HCT116 (cell line): ENCODE measurements at regions not wholly inside any gene's neighbourhood (a gene's known extent, or its start where the extent isn't known, plus 50 kb on each side); places are given as distances from the start of the nearest gene placed in this dataset.
"Not testable (repeated sequence)": the region's sequence is repeated elsewhere in the genome, so short reads cannot be mapped to it uniquely, and the experiment has no call there.

Experiments used
- ATAC-seq: fragments of 200-7000 bp; cut with Tn5 transposase; 2 replicates; pipeline ENCODE4 v1.9.1; 2020; ENCODE audit warnings: mild to moderate bottlenecking, moderate library complexity
- BruUV-seq: library from RNA; stranded (reverse); fragments of 400-500 nt; replicated peaks from 2 replicates; lab custom pipeline; 2021; lab: Mats Ljungman, UMichigan
- CTCF ChIA-PET: fragments of 300-600 bp; sonication (Branson Sonifier 250); formaldehyde crosslinking; loops from one replicate; lab custom pipeline; 2021; ENCODE audit warnings: antibody characterized with exemption; lab: Charles Lee
- POLR2A ChIA-PET: fragments of 300-600, 350-600 bp; sonication (Branson Sonifier 250); formaldehyde crosslinking; loops from one replicate; lab custom pipeline; 2021; ENCODE audit warnings: antibody characterized with exemption; lab: Charles Lee
- RAD21 ChIA-PET, 2 experiments: fragments of 300-600 bp; sonication (Branson Sonifier 250); formaldehyde crosslinking; loops; one replicate each; lab custom pipeline; 2023; ENCODE audit warnings: low total read pairs in 2 of 2; ENCODE audit not compliant: uncharacterized antibody in 2 of 2, unreplicated experiment in 2 of 2, low non-redundant PET in 1 of 2; lab: Charles Lee
- DNase-seq: peaks from one replicate; pipeline ENCODE4 v3.0.0-alpha.2; 2010; ENCODE audit warnings: low read depth, low spot score
- H2AFZ ChIP-seq: fragments of 200-600 bp; shearing (Covaris generic), sonication (generic); 2 replicates; pipeline ENCODE4 v1.6.1; 2017; ENCODE audit warnings: low read depth, mixed run types, mixed read lengths, antibody characterized with exemption, low read length; ENCODE audit not compliant: poor library complexity, severe bottlenecking
- H3K27ac ChIP-seq: 2 replicates; pipeline ENCODE4 v1.5.1; 2012; ENCODE audit warnings: low read depth, low read length
- H3K27me3 ChIP-seq: fragments of 200-600 bp; sonication (generic); 2 replicates; pipeline ENCODE4 v1.6.1; 2016; ENCODE audit warnings: mixed run types, low read length, mixed read lengths; ENCODE audit not compliant: insufficient read depth
- H3K36me3 ChIP-seq, 2 experiments: fragments of 200-500 bp in 1 of 2; fragments of 200-600 bp in 1 of 2; sonication (Bioruptor generic) in 1 of 2; sonication (generic) in 1 of 2; 2 replicates each; pipeline versions ENCODE4 v1.5.1 to v1.6.1; 2014 to 2016; ENCODE audit warnings: low read length in 2 of 2, inconsistent platforms in 1 of 2, mixed read lengths in 1 of 2, mixed run types in 1 of 2; ENCODE audit not compliant: insufficient read depth in 2 of 2, control insufficient read depth in 1 of 2
- H3K4me1 ChIP-seq, 2 experiments: fragments of 200-600 bp in 1 of 2; sonication (generic) in 1 of 2; 2 replicates each; pipeline versions ENCODE4 v1.5.1 to v1.6.1; 2012 to 2017; ENCODE audit warnings: low read length in 2 of 2, inconsistent platforms in 1 of 2, mild to moderate bottlenecking in 1 of 2, mixed read lengths in 1 of 2, mixed run types in 1 of 2, moderate library complexity in 1 of 2; ENCODE audit not compliant: insufficient read depth in 2 of 2, control insufficient read depth in 1 of 2
- H3K4me2 ChIP-seq: fragments of 200-600 bp; sonication (generic); 2 replicates; pipeline ENCODE4 v1.6.1; 2017; ENCODE audit warnings: mixed run types, low read length, mixed read lengths
- H3K4me3 ChIP-seq, 2 experiments: fragments of 200-600 bp in 1 of 2; sonication (generic) in 1 of 2; replicated peaks in 1 of 2; 2 replicates each; pipeline ENCODE4 v1.5.1; 2011 to 2016; ENCODE audit warnings: low read length in 2 of 2, control low read depth in 1 of 2, low read depth in 1 of 2, mild to moderate bottlenecking in 1 of 2, mixed read lengths in 1 of 2, mixed run types in 1 of 2
- H3K79me2 ChIP-seq: fragments of 200-600 bp; sonication (generic); 2 replicates; pipeline ENCODE4 v1.6.1; 2017; ENCODE audit warnings: mild to moderate bottlenecking, mixed run types, low read length, moderate library complexity, mixed read lengths; ENCODE audit not compliant: insufficient read depth
- H3K9ac ChIP-seq: fragments of 200-600 bp; sonication (generic); 2 replicates; pipeline ENCODE4 v1.6.1; 2016; ENCODE audit warnings: low read length, mixed read lengths
- H3K9me2 ChIP-seq: fragments of 200-600 bp; sonication (generic), shearing (Covaris generic); 2 replicates; pipeline ENCODE4 v1.6.1; 2017; ENCODE audit warnings: mixed run types, mild to moderate bottlenecking, moderate library complexity; ENCODE audit not compliant: insufficient read depth
- H3K9me3 ChIP-seq, 2 experiments: fragments of 200-500 bp in 1 of 2; fragments of 200-600 bp in 1 of 2; sonication (Bioruptor generic) in 1 of 2; sonication (generic) in 1 of 2; 2 replicates each; pipeline ENCODE4 v1.6.1; 2014 to 2017; ENCODE audit warnings: low read length in 2 of 2, mixed read lengths in 2 of 2, inconsistent platforms in 1 of 2, low read depth in 1 of 2, mild to moderate bottlenecking in 1 of 2, mixed run types in 1 of 2, moderate library complexity in 1 of 2; ENCODE audit not compliant: control insufficient read depth in 1 of 2, insufficient read depth in 1 of 2
- H4K20me1 ChIP-seq: fragments of 200-600 bp; sonication (generic), shearing (Covaris generic); 2 replicates; pipeline ENCODE4 v1.6.1; 2017; ENCODE audit warnings: mixed run types, mild to moderate bottlenecking, moderate library complexity; ENCODE audit not compliant: insufficient read depth
- ATF3 ChIP-seq: IDR thresholded peaks from 2 replicates; pipeline ENCODE4 v1.6.1; 2012
- CBX3 ChIP-seq: IDR thresholded peaks from 2 replicates; pipeline ENCODE4 v1.6.1; 2012; ENCODE audit warnings: low read depth
- CEBPB ChIP-seq: IDR thresholded peaks from 2 replicates; pipeline ENCODE4 v1.6.1; 2012; ENCODE audit warnings: low read depth
- EGR1 ChIP-seq: IDR thresholded peaks from 2 replicates; pipeline ENCODE4 v1.6.1; 2012; ENCODE audit warnings: low read depth
- ELF1 ChIP-seq: IDR thresholded peaks from 2 replicates; pipeline ENCODE4 v1.6.1; 2012; ENCODE audit warnings: low read depth, borderline replicate concordance
- EZH2phosphoT487 ChIP-seq: fragments of 200-600 bp; IDR thresholded peaks from 2 replicates; pipeline ENCODE4 v1.6.1; 2018; ENCODE audit warnings: antibody characterized with exemption, borderline replicate concordance
- FOSL1 ChIP-seq: IDR thresholded peaks from 2 replicates; pipeline ENCODE4 v1.6.1; 2012; ENCODE audit warnings: low read depth
- POLR2A ChIP-seq: IDR thresholded peaks from 2 replicates; pipeline ENCODE4 v1.7.0; 2011; ENCODE audit warnings: borderline replicate concordance; ENCODE audit not compliant: insufficient read depth, insufficient read length; ENCODE audit errors: extremely low read depth
- RAD21 ChIP-seq: IDR thresholded peaks from 2 replicates; pipeline ENCODE4 v1.6.1; 2012; ENCODE audit warnings: low read depth, mild to moderate bottlenecking
- SIN3A ChIP-seq: IDR thresholded peaks from 2 replicates; pipeline ENCODE4 v1.6.1; 2012; ENCODE audit warnings: low read depth
- SP1 ChIP-seq: IDR thresholded peaks from 2 replicates; pipeline ENCODE4 v1.6.1; 2012; ENCODE audit warnings: low read depth
- SRF ChIP-seq: IDR thresholded peaks from 2 replicates; pipeline ENCODE4 v1.6.1; 2012; ENCODE audit warnings: low read depth
- TCF7L2 ChIP-seq: IDR thresholded peaks from 2 replicates; pipeline ENCODE4 v1.7.0; 2011; ENCODE audit warnings: borderline replicate concordance, inconsistent platforms; ENCODE audit not compliant: insufficient read depth, insufficient read length; ENCODE audit errors: extremely low read depth
- YY1 ChIP-seq: IDR thresholded peaks from 2 replicates; pipeline ENCODE4 v1.6.1; 2011; ENCODE audit warnings: low read length, low read depth, moderate library complexity, mild to moderate bottlenecking; ENCODE audit not compliant: insufficient replicate concordance; ENCODE audit errors: extremely low read depth
- ZFX ChIP-seq: fragments of 450-650 bp; IDR thresholded peaks from 2 replicates; pipeline ENCODE4 v1.6.1; 2017
- intact Hi-C: fragments of 100-400 bp; cut with micrococcal nuclease; formaldehyde crosslinking; loops from 2 replicates; pipeline ENCODE4 v1.10.0; 2022

DNA sequence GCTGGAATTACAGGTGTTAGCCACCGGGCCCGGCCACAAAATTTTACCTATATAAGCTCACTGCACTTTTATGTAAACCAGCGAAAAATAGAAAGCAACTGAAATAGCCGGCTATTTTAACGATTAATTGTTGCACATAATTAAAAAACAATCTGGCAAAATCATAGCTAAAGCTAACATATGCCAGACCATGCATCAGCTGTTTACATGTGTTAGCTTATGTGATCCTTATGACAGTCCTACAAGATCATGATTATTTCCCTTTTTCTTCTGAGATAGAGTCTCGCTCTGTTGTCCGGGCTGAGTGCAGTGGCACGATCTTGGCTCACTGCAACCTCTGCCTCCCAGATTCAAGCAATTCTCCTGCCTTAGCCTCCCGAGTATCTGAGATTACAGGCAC, 157.0 kb downstream of the ZFP64 start:
- no TSS peak for BruUV-seq
- no peaks in the 10 kb centered on the region for H3K79me2 ChIP-seq
- no peaks in the 10 kb centered on the region for H3K9me3 ChIP-seq
- H3K9ac ChIP-seq: no peak overlapping the region
- H3K4me2 ChIP-seq: no peak overlapping the region
- H3K27me3 ChIP-seq: no peaks in the 10 kb centered on the region
- DNase-seq (no peak), ATAC-seq (no peak)
- ChIA-PET POLR2A (interaction anchor here (0.6 kb wide), 1 partner anchor 54 kb away, joined by 7 read pairs; no protein-coding TSS in a partner anchor), CTCF (no interaction called here), RAD21 (no interaction called here)
- intact Hi-C loops: no loop called here
- no peak overlapping the region for H3K27ac ChIP-seq
- TF ChIP-seq SIN3A (no peak), ATF3 (no peak), EZH2phosphoT487 (no peak), TCF7L2 (no peak), POLR2A (no peak), CEBPB (no peak), SRF (no peak), CBX3 (no peak), FOSL1 (no peak), ZFX (no peak), ELF1 (no peak), YY1 (no peak)
- no peaks in the 10 kb centered on the region for H3K4me1 ChIP-seq
- no peaks in the 10 kb centered on the region for H3K9me2 ChIP-seq
- H4K20me1 ChIP-seq: no peaks in the 10 kb centered on the region
- no peak overlapping the region for H3K4me3 ChIP-seq
- H2AFZ ChIP-seq: no peak overlapping the region
- no peaks in the 10 kb centered on the region for H3K36me3 ChIP-seq

DNA sequence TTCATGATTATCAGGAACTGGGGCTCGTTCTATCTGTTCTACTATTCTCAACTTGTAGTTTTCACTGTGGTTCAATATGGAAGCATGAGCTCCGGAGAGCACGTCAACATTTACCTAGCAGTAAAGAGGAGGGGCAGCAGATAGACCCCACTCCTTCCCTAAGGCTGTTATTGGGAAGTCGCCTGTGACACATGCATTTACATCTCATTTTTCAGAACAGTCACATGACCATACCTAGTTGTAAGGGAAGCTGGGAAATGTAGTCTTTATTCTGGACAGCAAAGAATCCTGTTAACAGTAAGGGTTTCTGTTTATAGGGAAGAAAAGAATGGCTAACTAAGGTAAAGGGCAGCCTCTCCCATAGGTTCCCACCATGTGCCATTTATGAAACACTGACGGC, 158.3 kb downstream of the ZFP64 start:
- TF ChIP-seq SP1: no peak
- TF ChIP-seq RAD21: no peak
- TF ChIP-seq EGR1: no peak
- TF ChIP-seq EZH2phosphoT487: no peak
- no peak for TF ChIP-seq SIN3A
- TF ChIP-seq FOSL1: no peak
- ATAC-seq: peak; percentile 46; the same call in 1 of the 2 replicates

GRCh38 chr20:52032304-52032683, 159.3 kb downstream of the ZFP64 start:
- ATAC-seq, DNase-seq, H2AFZ ChIP-seq, CTCF ChIA-PET, POLR2A ChIA-PET, H3K9me2 ChIP-seq, H4K20me1 ChIP-seq, H3K27ac ChIP-seq, H3K27me3 ChIP-seq, H3K4me3 ChIP-seq, H3K4me1 ChIP-seq, H3K4me2 ChIP-seq, RAD21 ChIA-PET, intact Hi-C loops, H3K9me3 ChIP-seq, BruUV-seq, H3K9ac ChIP-seq, H3K36me3 ChIP-seq, H3K79me2 ChIP-seq: not testable (repeated sequence)

More for the DNA sequence above, 158.3 kb downstream of the ZFP64 start:
- Histone ChIP-seq H3K4me2 (no peak overlapping the region), H3K4me3 (no peak overlapping the region), H3K9ac (no peak overlapping the region), H3K9me2 (no peaks in the 10 kb centered on the region), H3K4me1 (no peaks in the 10 kb centered on the region), H2AFZ (no peak overlapping the region), H3K9me3 (no peaks in the 10 kb centered on the region), H3K79me2 (no peaks in the 10 kb centered on the region), H3K27ac (no peak overlapping the region), H3K36me3 (no peaks in the 10 kb centered on the region), H4K20me1 (no peaks in the 10 kb centered on the region), H3K27me3 (no peaks in the 10 kb centered on the region)
- DNase-seq: no peak
- RAD21 ChIA-PET: no interaction called here
- POLR2A ChIA-PET: no interaction called here
- no TSS peak for BruUV-seq
- intact Hi-C loops: no loop called here
- CTCF ChIA-PET: no interaction called here
